Mesenchymal stem cell (in vitro differentiated cells and primary cell): ENCODE measurements at regions not wholly inside any gene's neighbourhood (a gene's known extent, or its start where the extent isn't known, plus 50 kb on each side); places are given as distances from the start of the nearest gene placed in this dataset.

Experiments
- DNase-seq: peaks from one replicate; pipeline ENCODE4 v3.0.0-alpha.2; 2013
- H2AFZ ChIP-seq: one replicate; pipeline ENCODE4 v1.6.1; 2013; ENCODE audit warnings: low read depth, mild to moderate bottlenecking, control low read depth, inconsistent platforms, low read length, moderate library complexity
- H2AK5ac ChIP-seq: 2 replicates; pipeline ENCODE4 v1.6.1; 2013; ENCODE audit warnings: low read length, moderate library complexity, mild to moderate bottlenecking, inconsistent platforms; ENCODE audit not compliant: severe bottlenecking
- H2BK120ac ChIP-seq: one replicate; pipeline ENCODE4 v1.6.1; 2013; ENCODE audit warnings: low read depth, mild to moderate bottlenecking, inconsistent platforms, low read length, moderate library complexity
- H2BK12ac ChIP-seq, 2 experiments: one replicate each; pipeline ENCODE4 v1.6.1; 2013; ENCODE audit warnings: inconsistent platforms in 2 of 2, low read length in 2 of 2, mild to moderate bottlenecking in 2 of 2, moderate library complexity in 2 of 2, control low read depth in 1 of 2
- H2BK15ac ChIP-seq: one replicate; pipeline ENCODE4 v1.6.1; 2013; ENCODE audit warnings: mild to moderate bottlenecking, low read depth, inconsistent platforms; ENCODE audit not compliant: poor library complexity, severe bottlenecking
- H2BK5ac ChIP-seq: 2 replicates; pipeline ENCODE4 v1.6.1; 2013; ENCODE audit warnings: low read depth, mild to moderate bottlenecking, low read length, control low read depth, inconsistent platforms; ENCODE audit not compliant: poor library complexity, severe bottlenecking
- H3K14ac ChIP-seq, 2 experiments: one replicate each; pipeline ENCODE4 v1.6.1; 2013; ENCODE audit warnings: inconsistent platforms in 2 of 2, low read length in 2 of 2, control low read depth in 1 of 2, mild to moderate bottlenecking in 1 of 2, moderate library complexity in 1 of 2
- H3K18ac ChIP-seq, 2 experiments: one replicate each; pipeline ENCODE4 v1.6.1; 2013; ENCODE audit warnings: inconsistent platforms in 2 of 2, low read length in 2 of 2, control low read depth in 1 of 2, low read depth in 1 of 2, mild to moderate bottlenecking in 1 of 2
- H3K23ac ChIP-seq, 2 experiments: one replicate each; pipeline ENCODE4 v1.6.1; 2013; ENCODE audit warnings: inconsistent platforms in 2 of 2, low read length in 2 of 2, mild to moderate bottlenecking in 2 of 2, moderate library complexity in 2 of 2, control low read depth in 1 of 2
- H3K27ac ChIP-seq: 2 replicates; pipeline ENCODE4 v1.5.1; 2013; ENCODE audit warnings: mild to moderate bottlenecking, moderate library complexity, low read length, control low read depth, inconsistent platforms; ENCODE audit not compliant: poor library complexity, severe bottlenecking
- H3K27me3 ChIP-seq, 2 experiments: 2 replicates each; pipeline versions ENCODE4 v1.6.1 to v1.7.0; 2013; ENCODE audit warnings: low read length in 2 of 2, mild to moderate bottlenecking in 2 of 2, moderate library complexity in 2 of 2, control low read depth in 1 of 2, inconsistent platforms in 1 of 2; ENCODE audit not compliant: control insufficient read depth in 1 of 2, insufficient read depth in 1 of 2
- H3K36me3 ChIP-seq, 2 experiments: 2 replicates each; pipeline versions ENCODE4 v1.6.1 to v1.7.0; 2013; ENCODE audit warnings: low read length in 2 of 2, control low read depth in 1 of 2, inconsistent platforms in 1 of 2, low read depth in 1 of 2, mild to moderate bottlenecking in 1 of 2; ENCODE audit not compliant: insufficient read depth in 2 of 2, control insufficient read depth in 1 of 2
- H3K4ac ChIP-seq, 2 experiments: one replicate each; pipeline ENCODE4 v1.6.1; 2013; ENCODE audit warnings: inconsistent platforms in 2 of 2, low read length in 2 of 2, mild to moderate bottlenecking in 2 of 2, moderate library complexity in 2 of 2, control low read depth in 1 of 2, low read depth in 1 of 2
- H3K4me1 ChIP-seq: 2 replicates; pipeline ENCODE4 v1.6.1; 2013; ENCODE audit warnings: low read depth, low read length, control low read depth; ENCODE audit not compliant: control insufficient read depth, insufficient read depth
- H3K4me2 ChIP-seq: 2 replicates; pipeline ENCODE4 v1.6.1; 2013; ENCODE audit warnings: low read length, mild to moderate bottlenecking, inconsistent platforms; ENCODE audit not compliant: poor library complexity, severe bottlenecking
- H3K4me3 ChIP-seq, 2 experiments: 2 replicates each; pipeline versions ENCODE4 v1.5.1 to v1.7.0; 2013; ENCODE audit warnings: low read length in 2 of 2, mild to moderate bottlenecking in 2 of 2, control low read depth in 1 of 2, low read depth in 1 of 2; ENCODE audit not compliant: insufficient read depth in 1 of 2
- H3K79me1 ChIP-seq: replicated peaks from 2 replicates; pipeline ENCODE4 v1.6.1; 2013; ENCODE audit warnings: mild to moderate bottlenecking, control low read depth, low read length, inconsistent platforms; ENCODE audit not compliant: poor library complexity, severe bottlenecking
- H3K9ac ChIP-seq: 2 replicates; pipeline ENCODE4 v1.7.0; 2013; ENCODE audit warnings: mild to moderate bottlenecking, low read length, moderate library complexity
- H3K9me3 ChIP-seq: 2 replicates; pipeline ENCODE4 v1.7.0; 2013; ENCODE audit warnings: mild to moderate bottlenecking, low read length; ENCODE audit not compliant: control insufficient read depth
- H4K8ac ChIP-seq: one replicate; pipeline ENCODE4 v1.6.1; 2013; ENCODE audit warnings: inconsistent platforms, mild to moderate bottlenecking, low read length, moderate library complexity
- H4K91ac ChIP-seq: one replicate; pipeline ENCODE4 v1.6.1; 2013; ENCODE audit warnings: mild to moderate bottlenecking, low read length, inconsistent platforms
- WGBS: methylation state at CpG from one replicate; pipeline ENCODE4 v1.1.7; 2013; ENCODE audit warnings: mixed read lengths; 5-methylcytosine and 5-hydroxymethylcytosine counted together

DNA sequence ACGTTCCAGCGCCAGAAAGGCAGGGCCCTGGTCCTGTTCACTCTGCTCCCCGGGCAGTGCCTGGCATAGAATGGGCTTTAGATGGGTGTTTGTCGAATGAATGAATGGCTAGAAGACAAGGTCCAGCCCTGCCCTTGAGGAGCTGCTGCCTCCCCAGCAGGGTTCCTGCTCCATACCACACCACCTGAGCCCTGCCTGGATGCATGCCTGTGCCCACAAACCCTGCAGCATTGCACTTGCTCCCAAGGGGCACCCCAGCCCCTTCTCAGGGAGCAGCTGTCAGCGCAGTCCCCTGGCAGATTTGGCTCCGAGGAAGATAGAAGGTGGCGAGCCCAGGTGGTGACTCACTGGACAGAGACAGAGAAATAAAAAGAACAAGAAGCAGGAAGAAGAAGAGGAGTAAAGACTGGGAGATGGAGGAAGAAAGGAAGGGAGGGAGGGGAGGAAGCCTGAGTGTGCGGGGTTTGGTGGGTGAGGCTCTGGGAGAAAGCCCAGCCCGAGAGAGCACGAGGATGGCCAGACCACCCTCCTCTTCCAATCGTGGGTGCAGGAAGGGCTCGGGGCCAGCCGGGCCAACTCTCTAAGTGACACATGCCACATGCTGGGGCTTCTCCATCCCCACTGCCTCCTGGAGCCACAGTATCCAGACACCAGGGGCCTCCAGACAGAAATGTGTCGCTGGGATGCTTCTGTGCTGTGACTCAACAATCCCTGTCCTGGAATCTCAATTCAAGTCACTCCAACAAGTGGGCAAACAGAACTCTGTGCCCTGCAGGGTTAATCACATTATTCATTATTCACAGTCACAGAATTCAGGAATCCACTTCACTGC lies 1474.3 kb downstream of the BRD1 start:
- Histone ChIP-seq H3K4me3 (no peak overlapping the region), H2BK12ac (no peak overlapping the region), H4K8ac (no peak overlapping the region), H3K4me2 (no peak overlapping the region), H2BK120ac (no peak overlapping the region), H3K79me1 (no peaks in the 10 kb centered on the region), H3K27ac (no peak overlapping the region), H4K91ac (no peak overlapping the region), H3K18ac (no peak overlapping the region), H3K9ac (no peak overlapping the region), H2BK5ac (no peak overlapping the region), H3K27me3 (no peaks in the 10 kb centered on the region), H3K4ac (no peak overlapping the region), H2AFZ (no peak overlapping the region), H3K23ac (no peak overlapping the region), H2BK15ac (no peak overlapping the region), H3K9me3 (no peaks in the 10 kb centered on the region), H3K4me1 (no peaks in the 10 kb centered on the region), H3K14ac (no peak overlapping the region), H2AK5ac (no peak overlapping the region), H3K36me3 (no peaks in the 10 kb centered on the region)
- DNase-seq = no peak
- 80% methylated on average over 14 of the region's 14 CpGs for WGBS

DNA sequence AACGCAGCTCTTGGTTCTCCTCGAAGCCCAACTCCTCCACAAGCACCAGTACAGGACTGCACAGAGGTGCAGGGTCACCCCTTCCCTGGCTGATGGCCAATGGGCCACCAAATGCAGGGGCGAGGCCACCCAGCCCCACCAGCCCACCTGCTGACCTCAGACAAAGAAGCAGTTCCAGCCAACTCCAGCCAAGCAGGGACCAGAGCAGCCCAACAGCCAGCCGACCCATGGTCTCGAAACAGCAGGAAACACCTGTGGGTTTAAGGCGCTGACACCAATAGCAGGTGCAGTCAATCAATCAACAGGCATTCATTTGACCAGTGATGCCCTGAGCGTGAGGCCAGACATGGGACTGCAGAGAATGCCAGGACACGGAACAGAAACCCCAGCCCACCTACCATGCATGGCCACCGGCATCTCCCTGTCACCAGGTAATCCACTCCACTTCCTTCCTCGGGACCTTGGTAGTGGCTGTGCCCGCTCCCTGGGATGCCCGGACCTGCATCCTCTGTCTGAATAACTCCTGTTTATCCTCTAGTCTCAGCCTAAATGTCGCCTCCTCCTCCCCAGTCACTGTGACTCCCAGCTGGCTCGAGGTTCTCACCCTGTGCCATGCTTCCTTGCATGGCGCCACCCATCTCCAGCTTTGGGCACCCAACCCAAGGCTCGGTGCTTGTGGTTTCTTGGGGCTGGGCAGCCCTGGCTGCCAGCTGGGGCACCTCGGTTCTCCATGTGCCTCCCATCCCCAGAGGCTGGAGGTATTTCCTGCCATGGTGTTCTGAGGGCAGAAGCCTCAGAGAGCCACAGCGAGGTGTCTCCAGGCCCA lies 1475.4 kb downstream of the BRD1 start:
- H3K23ac ChIP-seq = no peak overlapping the region
- no peak overlapping the region for H2AFZ ChIP-seq
- H3K36me3 ChIP-seq = no peaks in the 10 kb centered on the region
- no peak overlapping the region for H2BK5ac ChIP-seq
- H2BK12ac ChIP-seq = no peak overlapping the region
- H3K4me1 ChIP-seq = no peaks in the 10 kb centered on the region
- H3K27me3 ChIP-seq = no peaks in the 10 kb centered on the region
- no peak overlapping the region for H3K9ac ChIP-seq
- no peak overlapping the region for H2BK120ac ChIP-seq
- 81% methylated on average over 18 of the region's 18 CpGs for WGBS
- no peak overlapping the region for H3K18ac ChIP-seq
- H4K91ac ChIP-seq = no peak overlapping the region
- no peak overlapping the region for H4K8ac ChIP-seq
- H3K79me1 ChIP-seq = no peaks in the 10 kb centered on the region
- H3K9me3 ChIP-seq = no peaks in the 10 kb centered on the region
- H3K4me2 ChIP-seq = no peak overlapping the region
- H3K4ac ChIP-seq = no peak overlapping the region
- DNase-seq = no peak
- H3K27ac ChIP-seq = no peak overlapping the region
- H3K4me3 ChIP-seq = no peak overlapping the region
- no peak overlapping the region for H3K14ac ChIP-seq
- H2AK5ac ChIP-seq = no peak overlapping the region
- no peak overlapping the region for H2BK15ac ChIP-seq

DNA sequence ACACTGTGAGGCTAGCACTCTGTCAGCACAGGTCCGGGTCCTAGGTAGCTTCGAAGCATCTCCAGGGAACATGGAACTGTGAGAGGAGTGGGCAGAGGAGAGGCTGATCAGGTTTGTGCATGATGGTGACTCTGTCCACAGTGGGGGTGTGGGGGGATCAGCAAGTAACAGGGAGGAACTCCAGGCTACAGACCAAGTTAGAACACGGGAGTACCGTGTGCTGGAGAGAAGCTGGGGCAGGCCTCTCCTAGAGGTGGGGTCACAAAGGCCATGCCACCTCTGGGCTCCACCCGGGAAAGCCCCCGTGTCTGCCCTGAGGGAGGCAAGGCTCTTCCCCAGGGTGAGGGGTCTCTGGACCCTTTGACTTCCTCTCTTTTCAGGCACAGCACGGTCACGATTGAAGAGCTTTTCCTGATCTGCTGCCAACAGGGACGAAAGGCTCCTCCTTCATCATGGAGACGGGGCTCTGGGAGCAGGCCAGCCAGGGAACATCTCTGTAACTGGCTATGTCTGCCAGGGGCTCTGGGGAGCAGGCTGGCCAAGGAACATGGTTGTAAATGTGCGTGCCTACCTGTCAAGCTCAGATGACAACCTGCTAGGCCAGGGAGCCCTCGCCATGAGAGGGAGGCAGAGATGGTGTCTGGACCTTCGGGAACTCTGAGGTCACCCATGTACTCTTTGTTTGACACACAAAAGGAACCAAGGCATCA lies 1476.1 kb downstream of the BRD1 start:
- H3K14ac ChIP-seq = no peak overlapping the region
- no peak overlapping the region for H2AK5ac ChIP-seq
- no peak overlapping the region for H2AFZ ChIP-seq
- no peak for DNase-seq
- WGBS = 81% methylated on average over 13 of the region's 13 CpGs
- H3K4ac ChIP-seq = no peak overlapping the region
- no peak overlapping the region for H2BK15ac ChIP-seq
- no peak overlapping the region for H3K4me3 ChIP-seq
- H3K4me2 ChIP-seq = no peak overlapping the region
- H2BK12ac ChIP-seq = no peak overlapping the region
- H3K9ac ChIP-seq = no peak overlapping the region
- H3K4me1 ChIP-seq = no peaks in the 10 kb centered on the region
- no peak overlapping the region for H3K18ac ChIP-seq
- H4K8ac ChIP-seq = no peak overlapping the region
- no peak overlapping the region for H2BK120ac ChIP-seq
- H3K9me3 ChIP-seq = no peaks in the 10 kb centered on the region
- H3K79me1 ChIP-seq = no peaks in the 10 kb centered on the region
- H3K23ac ChIP-seq = no peak overlapping the region
- no peaks in the 10 kb centered on the region for H3K27me3 ChIP-seq
- no peak overlapping the region for H3K27ac ChIP-seq
- H3K36me3 ChIP-seq = no peaks in the 10 kb centered on the region
- H2BK5ac ChIP-seq = no peak overlapping the region
- H4K91ac ChIP-seq = no peak overlapping the region

DNA sequence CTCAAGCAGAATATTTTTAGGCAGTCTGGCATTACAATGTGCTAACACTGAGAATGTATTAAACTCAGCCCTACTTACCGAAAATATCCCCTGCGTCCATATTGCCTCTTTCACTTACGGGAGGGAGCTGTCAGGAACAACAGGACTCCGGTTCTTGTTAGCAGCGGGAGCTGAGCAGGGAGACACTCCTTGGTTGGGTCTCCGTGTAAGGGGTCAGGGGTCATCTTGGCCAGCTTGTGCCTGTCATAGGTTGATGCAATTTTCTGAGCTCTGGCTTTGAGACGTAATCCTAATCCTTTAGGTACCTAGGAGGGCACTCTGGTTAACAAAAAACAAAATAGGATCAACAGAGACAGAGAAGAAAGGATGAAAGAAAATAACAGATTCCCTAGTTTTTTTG lies 1477.2 kb downstream of the BRD1 start:
- Histone ChIP-seq H2BK15ac (no peak overlapping the region), H2AK5ac (no peak overlapping the region), H3K9me3 (no peaks in the 10 kb centered on the region), H3K14ac (no peak overlapping the region), H4K8ac (no peak overlapping the region), H4K91ac (no peak overlapping the region), H2BK12ac (no peak overlapping the region), H3K36me3 (no peaks in the 10 kb centered on the region), H3K23ac (no peak overlapping the region), H3K4me3 (no peak overlapping the region), H3K9ac (no peak overlapping the region), H2BK120ac (no peak overlapping the region), H3K4ac (no peak overlapping the region), H3K4me1 (no peaks in the 10 kb centered on the region), H3K27me3 (no peaks in the 10 kb centered on the region), H2AFZ (no peak overlapping the region), H3K18ac (no peak overlapping the region), H2BK5ac (no peak overlapping the region), H3K4me2 (no peak overlapping the region), H3K79me1 (no peaks in the 10 kb centered on the region), H3K27ac (no peak overlapping the region)
- no peak for DNase-seq
- 76% methylated on average over 7 of the region's 7 CpGs for WGBS
